ENCODE measurements at regions not wholly inside any gene's neighbourhood (a gene's known extent, or its start where the extent isn't known, plus 50 kb on each side); places are given as distances from the start of the nearest gene placed in this dataset.

DNA sequence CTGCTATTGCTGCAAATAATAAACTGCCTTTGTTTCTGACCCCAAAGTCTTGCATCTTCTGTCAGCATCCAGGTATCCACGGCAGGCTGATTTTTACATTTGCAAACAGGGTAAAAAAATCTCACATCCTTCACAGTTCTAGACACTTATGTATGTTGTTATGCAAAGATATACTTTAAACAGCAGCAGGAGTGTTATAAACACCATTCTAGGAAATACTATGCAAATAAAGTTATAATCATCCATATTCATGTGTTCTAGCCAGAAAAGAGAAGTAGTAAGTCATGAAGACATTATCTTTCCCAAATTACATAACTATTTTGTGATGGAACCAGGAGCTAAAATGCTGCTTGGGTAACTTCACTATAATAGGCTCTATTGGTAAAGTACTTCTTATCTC is 534.2 kb downstream of the LTN1 start:
- no peak for DNase-seq (ENCODE audit: low read depth)

DNA sequence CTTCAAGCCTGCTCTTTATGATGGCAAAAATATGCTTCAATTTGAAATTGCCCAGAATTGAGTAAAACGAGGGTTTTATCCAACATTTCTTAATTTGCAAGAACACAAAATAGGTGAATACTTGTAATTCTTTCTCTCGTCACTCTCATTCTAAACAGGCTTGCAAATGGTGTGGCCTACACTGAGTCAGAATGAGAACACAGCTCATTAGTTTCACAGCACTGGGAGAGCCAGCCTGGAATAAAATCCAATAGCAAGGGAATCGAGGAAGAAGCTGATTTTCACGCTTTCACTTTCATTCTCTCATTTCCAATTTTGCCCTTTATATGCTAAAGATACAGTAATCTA is 537.5 kb downstream of the LTN1 start:
- peak; percentile 50 for DNase-seq (ENCODE audit: low read depth)

DNA sequence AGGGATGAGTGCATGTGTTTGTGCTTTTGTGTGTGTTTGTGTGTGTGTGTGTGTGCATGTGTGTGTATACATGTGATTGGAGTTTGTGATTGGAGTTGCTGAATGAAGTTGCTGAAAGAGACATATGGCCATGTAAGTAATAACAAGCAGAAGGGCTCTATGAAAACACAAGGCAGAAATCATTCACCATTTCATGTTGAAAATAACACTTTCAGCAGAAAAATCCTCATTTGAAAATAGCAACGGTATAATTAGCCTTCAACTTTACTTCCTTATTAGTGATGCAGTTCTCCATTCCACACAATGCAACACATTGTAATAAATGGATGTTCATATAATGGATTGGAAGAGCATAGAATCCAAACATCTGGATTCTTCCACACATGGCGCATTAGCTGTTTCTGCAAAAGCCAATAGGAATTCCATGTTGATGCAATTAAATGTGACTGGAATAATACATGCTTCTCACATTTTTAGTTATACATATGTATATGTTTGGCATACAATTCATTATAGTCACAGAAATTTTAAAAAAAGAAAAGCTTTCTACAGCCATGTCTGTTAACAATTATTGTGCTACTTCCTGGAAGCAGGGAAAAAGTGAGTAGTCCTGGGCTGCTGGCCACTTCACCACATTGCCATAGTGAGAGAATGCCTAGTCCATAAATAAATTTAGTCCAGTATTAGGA is 538.0 kb downstream of the LTN1 start:
- DNase-seq (ENCODE audit: low read depth) = peak; percentile 24

DNA sequence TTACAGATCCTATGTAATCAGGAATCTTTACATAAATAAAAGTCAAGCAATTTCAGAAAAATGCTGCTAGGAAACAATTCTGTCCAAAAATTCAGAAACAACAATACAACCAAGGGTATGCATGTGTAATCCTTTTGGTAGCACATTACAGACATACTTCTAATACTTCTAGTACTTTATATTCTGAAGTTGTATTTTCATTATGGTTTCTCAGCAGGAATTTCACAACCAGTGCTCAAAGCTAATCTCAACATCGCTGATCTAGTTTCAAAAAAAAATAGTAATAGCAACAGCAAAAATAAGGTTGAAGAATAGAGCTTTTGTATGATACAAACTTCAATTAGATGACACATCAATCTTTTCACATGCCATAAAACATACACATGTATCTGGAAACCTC is 545.2 kb downstream of the LTN1 start:
- DNase-seq (ENCODE audit: low read depth) = no peak

DNA sequence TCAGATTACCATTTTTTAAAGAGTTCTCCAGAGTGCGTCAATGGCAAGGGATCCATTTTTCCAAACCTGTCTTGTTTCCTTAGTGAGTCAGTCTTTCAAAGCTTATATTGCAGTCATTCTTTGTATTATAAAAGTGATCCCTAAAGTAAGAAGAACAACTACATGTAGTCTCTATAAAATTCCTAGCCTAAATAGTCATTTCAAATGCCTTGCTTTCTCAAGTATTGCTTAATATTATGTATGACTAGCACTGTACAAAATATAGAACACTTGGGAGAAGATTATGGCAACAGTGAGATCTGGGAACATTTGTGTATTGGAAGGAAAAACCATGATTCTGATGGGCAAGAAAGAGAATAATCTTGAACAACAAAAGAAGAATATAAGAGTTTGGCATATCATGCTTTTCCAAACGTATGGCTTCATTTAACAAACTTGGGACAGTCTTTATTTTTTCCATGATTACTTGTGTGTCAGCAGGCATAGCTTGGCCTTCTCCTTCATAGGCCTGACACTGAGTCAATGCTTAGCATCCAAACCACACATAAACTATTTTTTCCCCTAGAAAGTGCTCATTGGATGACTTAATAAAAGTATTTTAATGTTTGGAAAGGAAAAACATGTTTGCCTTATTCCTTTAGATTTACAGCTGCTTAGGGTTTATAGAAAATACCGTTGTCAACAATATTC is 547.4 kb downstream of the LTN1 start:
- DNase-seq (ENCODE audit: low read depth) = peak; percentile 53

DNA sequence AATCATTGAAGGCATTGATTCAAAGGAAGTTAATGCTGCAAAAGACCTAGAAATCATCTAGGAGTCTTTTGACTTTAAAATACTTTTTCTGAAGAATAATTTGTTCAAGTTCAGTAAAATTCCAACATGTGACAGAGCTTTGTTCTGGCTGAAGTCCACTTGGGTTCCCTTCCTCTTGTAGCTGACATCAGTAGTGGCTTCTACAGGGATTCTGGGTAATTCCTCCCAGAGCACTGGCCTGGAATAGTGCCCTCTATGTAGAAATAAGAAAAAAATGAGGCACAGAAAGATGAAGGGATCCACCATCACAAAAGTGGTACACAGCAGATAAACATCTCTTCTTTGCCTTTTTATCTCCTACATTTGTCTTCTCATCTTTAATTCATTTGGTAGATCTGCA is 548.1 kb downstream of the LTN1 start:
- DNase-seq (ENCODE audit: low read depth) = no peak

DNA sequence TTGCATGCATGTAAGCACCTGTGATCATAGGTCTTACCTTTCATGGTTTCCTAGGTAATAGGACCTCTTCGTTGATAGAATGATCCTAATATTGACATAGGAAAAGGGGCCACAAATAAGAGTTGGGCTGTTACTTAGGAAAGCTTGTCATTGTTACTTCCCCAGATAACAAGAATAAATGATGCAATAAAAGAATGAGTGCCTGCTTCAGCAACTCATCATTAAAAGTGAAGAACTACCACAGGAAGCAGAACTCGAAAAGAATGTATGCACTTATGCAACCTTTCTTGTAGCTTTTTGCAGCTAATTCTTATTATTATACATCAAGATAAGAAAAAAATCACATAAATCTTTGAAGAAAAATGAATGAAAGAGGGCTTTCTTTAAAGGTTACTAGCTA is 548.6 kb downstream of the LTN1 start:
- no peak for DNase-seq (ENCODE audit: low read depth)

DNA sequence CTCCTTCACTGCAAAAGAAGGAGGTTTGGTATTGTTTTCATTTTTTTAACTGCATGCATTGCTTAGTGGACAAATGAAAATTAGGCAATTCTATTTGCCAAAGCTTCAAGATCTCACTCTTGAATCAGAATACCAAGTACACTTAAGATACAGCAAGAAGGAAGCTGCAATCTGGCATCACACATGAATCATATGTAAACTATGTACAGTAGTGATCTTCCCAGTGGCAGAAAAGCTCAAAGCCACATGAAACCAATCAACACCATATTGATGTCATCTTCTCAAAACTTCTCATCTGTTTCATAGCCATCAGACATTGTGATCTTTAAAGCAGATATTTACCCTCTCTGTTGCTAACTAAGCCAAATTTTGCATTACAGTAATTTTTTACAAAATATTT is 550.1 kb downstream of the LTN1 start:
- peak; percentile 58 for DNase-seq (ENCODE audit: low read depth)

DNA sequence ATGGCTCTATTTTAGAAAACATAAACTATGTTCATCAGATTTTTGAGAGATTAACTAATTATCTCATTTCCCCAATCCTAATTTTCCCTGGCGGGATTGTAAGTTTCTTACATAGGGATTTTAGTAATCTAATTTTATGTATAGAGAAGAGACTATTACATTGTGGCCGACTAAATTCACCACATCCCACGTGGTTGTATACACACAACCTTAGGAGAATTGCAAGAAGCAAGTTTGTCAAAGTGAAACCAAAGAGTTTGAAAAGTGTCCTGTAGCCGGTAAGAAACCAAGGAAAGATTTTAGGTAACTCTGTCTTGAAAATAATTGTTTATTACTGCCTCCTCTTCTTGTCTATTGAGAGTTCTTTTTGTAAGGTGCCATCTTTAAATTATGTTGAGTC is 550.6 kb downstream of the LTN1 start:
- no peak for DNase-seq (ENCODE audit: low read depth)

DNA sequence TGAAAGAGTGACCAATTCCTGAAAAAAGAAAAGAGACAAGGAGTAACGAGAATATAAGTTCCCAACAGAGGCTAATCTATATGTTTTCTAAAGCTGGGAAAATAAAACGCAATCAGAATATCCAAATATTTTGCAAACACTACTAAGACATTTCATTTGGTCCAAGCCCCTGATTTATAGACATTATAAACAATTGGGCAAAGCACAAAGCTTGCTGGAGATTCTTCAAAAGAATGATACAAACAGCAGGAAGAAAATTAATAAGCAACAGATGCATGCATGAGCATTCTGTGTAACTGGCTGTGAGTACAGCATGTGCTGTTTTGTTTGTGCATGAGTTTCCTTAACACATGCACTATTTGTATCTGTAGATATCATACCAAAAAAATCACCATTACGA is 552.9 kb downstream of the LTN1 start:
- no peak for DNase-seq (ENCODE audit: low read depth)

DNA sequence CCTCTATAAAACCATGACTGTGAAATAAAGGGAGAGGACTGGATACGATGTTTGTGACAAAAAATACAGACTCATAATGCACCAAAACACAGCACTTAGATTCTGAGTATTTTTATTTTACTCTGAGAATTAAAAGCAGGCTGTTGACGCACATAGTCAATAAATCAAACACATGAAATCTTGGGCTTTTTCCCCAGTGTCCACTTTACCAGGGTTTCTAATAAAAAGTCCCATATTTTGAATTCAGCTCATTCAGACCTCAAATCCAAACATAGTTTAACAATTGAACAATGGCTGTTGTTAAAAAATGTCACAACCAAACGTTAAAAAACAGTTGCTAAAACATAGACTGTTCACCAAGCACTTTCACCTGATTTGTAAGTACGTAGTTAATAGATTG is 553.4 kb downstream of the LTN1 start:
- no peak for DNase-seq (ENCODE audit: low read depth)

DNA sequence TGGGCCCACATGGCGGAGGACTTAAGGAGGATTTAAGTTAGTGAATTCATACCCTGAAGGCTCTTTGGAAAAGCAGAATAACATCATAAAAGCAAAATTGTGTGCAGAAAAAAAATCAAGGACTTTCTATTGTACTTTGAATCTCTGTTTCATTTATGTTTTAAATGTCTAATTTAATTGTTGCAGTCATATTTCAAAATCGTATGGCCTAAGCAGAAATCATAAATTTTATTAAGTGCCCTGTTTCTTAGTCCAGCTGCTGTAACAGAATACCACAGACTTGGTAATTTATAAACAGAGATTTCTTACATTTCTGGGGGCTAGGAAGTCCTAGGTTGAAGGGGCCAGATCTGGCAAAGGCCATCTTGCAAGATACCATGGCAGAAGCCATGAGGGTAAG is 555.6 kb downstream of the LTN1 start:
- DNase-seq (ENCODE audit: low read depth) = no peak

DNA sequence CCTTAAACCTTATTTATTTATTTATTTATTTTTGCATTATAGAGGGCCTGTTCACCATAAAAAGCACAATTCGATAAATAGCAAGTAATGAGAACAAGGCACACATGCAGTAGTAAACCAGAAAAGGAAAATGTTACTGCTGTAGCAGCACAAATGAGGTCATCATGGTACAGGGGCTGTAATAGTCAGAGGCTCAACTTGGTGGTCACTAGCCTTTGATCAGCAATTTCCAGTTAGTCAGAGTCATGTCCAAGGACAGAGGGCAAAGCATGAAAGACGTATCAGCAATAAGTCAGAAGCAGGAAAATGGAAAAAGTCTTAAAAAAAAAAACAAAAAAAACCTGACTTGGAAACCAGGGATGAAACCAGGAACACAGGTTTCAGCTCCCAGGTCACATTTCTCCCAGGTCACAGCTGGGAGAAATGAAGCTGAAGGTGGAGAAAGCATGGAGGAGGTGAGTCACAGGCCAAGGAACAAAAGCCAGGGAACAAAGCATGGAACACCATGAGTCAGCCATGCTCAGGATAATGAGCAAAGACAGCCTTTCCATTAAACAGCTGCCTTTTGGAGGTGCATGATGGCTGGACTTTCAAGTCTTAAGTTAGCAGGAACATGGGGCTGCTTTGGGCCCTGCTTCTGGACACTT is 556.3 kb downstream of the LTN1 start:
- DNase-seq (ENCODE audit: low read depth) = peak; percentile 72

DNA sequence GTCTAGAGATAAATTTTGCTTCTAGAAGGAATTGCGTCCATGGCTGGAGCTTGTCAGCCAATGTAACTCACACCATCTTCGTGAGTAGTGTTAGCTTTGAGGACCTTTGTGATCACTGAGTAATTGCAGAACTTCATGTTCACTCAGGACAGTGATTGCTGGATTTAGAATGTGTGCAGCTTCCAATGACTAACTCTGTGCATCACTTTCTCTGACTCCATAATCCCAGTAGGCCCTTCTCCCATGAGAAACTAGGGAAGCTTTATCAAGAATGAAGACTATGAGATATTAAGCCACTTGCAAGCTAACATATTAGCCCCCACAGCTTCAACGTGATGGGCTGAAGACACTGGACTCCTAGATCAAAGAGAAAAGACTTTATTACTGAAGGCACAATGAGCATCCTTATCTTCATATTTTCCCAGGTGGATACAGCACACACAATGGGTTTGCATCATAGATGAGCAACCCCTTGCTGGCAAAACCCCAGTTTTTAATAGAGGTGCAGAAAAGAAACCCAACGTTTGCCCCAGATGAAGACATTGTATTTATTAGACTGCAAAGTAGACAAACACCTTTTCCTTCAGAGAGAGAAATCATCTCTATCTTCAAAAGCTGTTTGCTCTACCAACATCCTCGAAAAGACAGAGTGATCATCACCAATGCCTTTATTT is 561.0 kb downstream of the LTN1 start:
- DNase-seq (ENCODE audit: low read depth) = peak; percentile 26

DNA sequence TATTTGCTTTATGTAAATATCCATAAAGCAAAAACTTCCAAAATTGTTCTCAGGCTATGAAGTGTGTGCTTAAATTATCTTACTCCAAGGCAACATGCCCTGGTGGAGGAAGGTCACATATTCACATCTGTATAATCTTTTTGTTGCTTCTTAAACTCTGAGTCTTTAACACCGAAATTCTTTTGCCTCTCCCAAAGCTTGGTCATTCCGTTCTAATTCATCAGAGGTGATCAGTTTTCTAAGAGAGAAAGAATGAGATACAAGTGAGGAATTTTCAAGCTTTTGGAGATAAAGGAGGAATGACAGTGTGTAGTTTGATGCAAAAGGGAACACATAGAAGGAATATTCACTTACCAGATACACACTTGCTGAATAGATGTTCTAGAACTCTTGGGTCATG is 561.7 kb downstream of the LTN1 start:
- DNase-seq (ENCODE audit: low read depth) = peak; percentile 45

DNA sequence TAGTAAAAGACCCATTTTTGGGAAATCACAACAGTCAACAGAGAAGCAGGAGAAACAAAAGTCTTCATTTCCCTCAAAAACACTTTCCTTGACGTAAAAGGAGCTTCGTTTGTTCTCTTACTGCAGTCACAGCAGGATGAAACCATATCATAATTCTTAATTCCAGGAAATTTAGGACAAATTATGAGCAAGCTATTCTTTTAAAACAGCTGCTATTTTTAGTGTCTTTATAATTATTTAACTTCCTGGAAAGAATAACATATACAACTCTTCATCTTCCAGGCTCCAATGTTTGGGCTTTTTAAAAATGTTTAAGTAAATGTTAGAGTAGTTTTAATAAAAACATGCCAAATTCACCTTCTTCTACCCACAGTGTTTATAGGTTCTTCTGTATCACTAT is 563.5 kb downstream of the LTN1 start:
- DNase-seq (ENCODE audit: low read depth) = no peak

DNA sequence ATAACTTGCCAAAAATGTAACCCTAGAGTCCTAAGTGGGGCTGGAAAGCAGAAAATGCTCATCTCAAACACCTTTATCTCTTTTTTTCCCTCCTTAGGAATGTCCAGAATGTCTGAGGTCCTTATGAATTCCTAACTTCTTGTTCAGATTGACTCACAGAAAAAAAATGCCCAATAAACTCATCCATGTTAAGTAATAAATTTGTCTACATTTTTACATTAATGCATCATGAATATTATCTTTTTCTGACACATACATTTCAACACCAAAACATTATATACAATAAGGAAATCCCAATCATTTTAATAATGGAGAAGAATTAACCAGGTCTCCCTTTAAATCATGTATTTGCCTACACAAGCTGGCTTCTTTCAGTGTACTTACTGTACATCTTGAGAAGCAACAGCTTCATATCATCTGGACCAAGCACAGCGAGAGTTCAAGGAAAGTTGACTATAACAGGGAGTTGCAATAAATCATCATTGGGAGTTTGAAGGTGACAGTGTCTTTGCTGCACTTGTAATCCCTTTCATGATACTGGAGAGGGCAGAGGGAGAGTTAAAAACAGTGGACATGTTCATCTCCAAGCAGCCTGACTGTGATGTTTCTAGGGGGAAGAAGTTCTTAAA is 565.2 kb downstream of the LTN1 start:
- peak; percentile 76 for DNase-seq (ENCODE audit: low read depth)

DNA sequence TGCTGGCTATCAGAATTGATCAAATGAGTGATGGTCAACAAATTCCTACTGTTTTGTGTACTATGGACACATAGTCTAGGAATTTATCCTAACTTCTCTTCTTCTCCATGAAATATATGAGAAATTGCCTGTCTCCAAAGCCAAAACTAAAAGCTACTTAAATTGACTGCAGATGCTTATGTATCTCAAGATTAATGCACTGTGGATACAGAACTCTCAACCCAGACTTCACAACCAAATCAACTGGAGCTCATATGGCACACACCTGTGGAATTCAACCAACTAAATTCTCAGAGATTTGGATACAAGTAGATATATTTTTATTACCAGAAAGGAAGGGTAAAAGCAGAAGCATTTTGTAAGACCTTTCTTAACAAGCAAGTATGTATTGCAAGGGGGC is 566.1 kb downstream of the LTN1 start:
- no peak for DNase-seq (ENCODE audit: low read depth)

DNA sequence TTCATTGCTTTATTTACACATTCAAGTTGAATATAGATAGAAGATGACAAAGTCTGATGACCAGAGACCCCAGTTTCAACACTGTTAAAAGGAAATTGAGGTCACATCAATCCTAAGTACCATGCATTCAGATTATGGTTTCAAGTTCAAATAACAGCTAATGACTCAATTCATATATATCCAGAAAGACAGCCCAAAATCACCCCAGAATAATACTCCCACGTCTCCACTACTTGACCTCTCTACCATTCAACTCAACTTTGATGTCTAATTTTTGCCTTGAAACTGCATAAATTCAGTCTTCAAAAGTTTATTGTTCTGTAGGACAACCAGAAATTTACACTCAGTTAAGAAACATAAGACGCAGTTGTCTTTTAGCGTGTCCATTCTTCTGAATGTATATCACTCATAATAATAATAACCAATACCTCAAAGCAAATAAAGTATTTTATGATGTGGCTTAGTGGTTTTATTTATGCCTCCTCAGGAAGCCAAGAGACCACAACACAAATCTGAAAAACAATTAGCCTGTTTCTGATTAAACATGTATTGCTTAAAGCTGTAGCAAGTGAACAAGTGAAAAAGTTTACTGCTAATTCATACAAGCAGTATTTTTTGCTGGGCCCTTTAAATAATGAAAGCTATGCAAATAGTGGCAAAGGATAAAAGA is 569.0 kb downstream of the LTN1 start:
- no peak for DNase-seq (ENCODE audit: low read depth)

DNA sequence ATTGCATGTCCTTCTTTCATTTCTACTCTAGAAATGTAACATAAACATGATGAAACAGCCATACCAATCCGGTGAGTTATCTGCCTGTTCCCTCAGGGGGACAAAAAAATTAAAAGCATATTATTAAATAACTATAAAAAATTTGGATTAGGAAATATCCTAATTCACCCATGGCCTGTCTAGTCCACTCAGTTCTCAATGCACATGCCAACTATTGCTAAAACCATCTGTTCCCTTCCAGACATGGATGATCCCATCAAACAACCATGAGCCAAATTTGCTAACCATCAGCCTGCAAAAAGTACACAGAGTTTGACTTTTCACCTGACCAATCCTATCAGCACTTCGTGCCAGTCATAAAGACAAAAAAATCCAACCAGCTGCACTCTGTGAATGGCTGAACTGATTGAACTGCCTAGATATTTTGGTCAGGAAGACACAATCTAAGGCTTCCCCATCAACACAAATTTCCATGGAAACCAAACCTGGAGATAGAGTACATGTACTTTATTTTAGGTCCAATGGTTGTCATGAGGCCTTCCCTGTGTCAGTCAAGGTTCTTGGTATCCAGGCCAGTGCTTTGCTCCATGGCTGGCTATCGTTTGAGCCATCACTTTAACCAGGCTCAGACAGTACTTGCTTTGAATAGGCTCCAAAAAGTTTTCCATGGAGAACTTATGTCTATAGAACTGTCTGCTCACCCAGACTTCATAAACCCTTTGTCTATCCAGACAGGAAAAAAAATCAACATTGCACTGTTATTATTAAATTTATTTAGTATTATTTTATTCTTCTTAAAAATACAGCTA is 570.8 kb downstream of the LTN1 start:
- DNase-seq (ENCODE audit: low read depth) = peak; percentile 49

DNA sequence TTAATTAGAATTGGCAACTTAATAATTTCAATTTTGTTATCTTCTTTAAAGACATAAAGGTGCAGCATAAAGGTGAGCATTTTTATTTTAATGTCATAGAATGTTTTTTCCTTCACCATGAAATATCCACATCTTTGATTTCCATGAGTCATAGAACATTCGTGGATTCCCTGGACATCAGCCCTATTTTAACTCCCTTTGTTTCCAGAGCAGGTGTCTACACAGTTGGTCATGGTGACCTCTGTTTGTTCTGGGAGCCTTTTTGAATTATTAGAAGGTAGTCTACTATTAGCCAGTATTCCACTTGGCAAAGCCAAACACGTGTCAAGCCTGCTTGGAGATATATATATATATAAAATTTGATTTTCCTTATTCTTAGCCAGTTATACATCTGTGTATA is 572.9 kb downstream of the LTN1 start:
- no peak for DNase-seq (ENCODE audit: low read depth)
